Transverse colon (tissue), 4 donors: ENCODE measurements at regions not wholly inside any gene's neighbourhood (a gene's known extent, or its start where the extent isn't known, plus 50 kb on each side); places are given as distances from the start of the nearest gene placed in this dataset.

Source experiments
- CTCF ChIP-seq, 5 experiments: fragments of 200-600 bp in 3 of 5; fragments of 450-650 bp in 2 of 5; sonication (generic) in 3 of 5; IDR thresholded peaks; 1 replicate in 2 of 5; 2 replicates in 3 of 5; pipeline ENCODE4 v1.5.1; 2016 to 2017; ENCODE audit warnings: antibody characterized with exemption in 5 of 5, inconsistent platforms in 3 of 5, mild to moderate bottlenecking in 2 of 5, moderate library complexity in 1 of 5
- EP300 ChIP-seq: sonication (generic); formaldehyde crosslinking; IDR thresholded peaks from one replicate; pipeline ENCODE4 v1.6.1; 2017; ENCODE audit warnings: antibody characterized with exemption, low read depth
- POLR2A ChIP-seq: fragments of 450-650 bp; IDR thresholded peaks from one replicate; pipeline ENCODE4 v1.6.1; 2016; ENCODE audit warnings: antibody characterized with exemption, mild to moderate bottlenecking, moderate library complexity
- POLR2AphosphoS5 ChIP-seq, 3 donors: sonication (generic); formaldehyde crosslinking; IDR thresholded peaks; one replicate each; pipeline ENCODE4 v1.6.1; 2016; ENCODE audit warnings: antibody characterized with exemption in 3 of 3

DNA sequence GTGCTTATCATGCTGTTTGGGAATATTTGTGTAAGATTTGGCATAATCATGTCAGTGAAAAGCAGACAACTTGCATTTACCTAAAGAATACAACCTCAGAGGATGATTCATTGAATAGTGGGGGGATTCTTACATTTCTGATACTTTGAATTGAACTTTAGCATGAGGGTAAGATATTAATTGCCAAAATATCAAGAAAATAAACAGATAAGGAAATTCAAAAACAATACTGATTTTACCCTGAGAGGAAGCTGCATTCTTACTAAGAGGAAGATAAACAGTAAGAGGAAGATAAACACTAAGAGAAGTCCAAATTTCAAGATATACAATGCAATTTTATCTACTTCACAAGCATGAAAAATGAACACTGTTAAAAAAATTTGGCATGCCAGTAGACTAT is 2564.3 kb upstream of the PCDH20 start:
- TF ChIP-seq CTCF (IDR thresholded peaks at IDR 0.05) (no peak), EP300 (no peak), POLR2AphosphoS5 (IDR thresholded peaks at IDR 0.05) (no peak), POLR2A (no peak)
